Breast epithelium (tissue), 3 donors: ENCODE measurements at regions not wholly inside any gene's neighbourhood (a gene's known extent, or its start where the extent isn't known, plus 50 kb on each side); places are given as distances from the start of the nearest gene placed in this dataset.

Source experiments
- POLR2A ChIP-seq: fragments of 450-650 bp; IDR thresholded peaks from one replicate; pipeline ENCODE4 v1.6.1; 2016; ENCODE audit warnings: antibody characterized with exemption, mild to moderate bottlenecking, moderate library complexity
- POLR2AphosphoS5 ChIP-seq, 3 donors: sonication (generic); formaldehyde crosslinking; IDR thresholded peaks; one replicate each; pipeline ENCODE4 v1.6.1; 2017; ENCODE audit warnings: antibody characterized with exemption in 3 of 3
- TF ChIP-seq, protein P1 (sequence below), 3 donors: fragments of 450-650 bp; IDR thresholded peaks; one replicate each; pipeline ENCODE4 v1.5.1; 2016 to 2017; ENCODE audit warnings: antibody characterized with exemption in 3 of 3, mild to moderate bottlenecking in 3 of 3, moderate library complexity in 3 of 3

DNA sequence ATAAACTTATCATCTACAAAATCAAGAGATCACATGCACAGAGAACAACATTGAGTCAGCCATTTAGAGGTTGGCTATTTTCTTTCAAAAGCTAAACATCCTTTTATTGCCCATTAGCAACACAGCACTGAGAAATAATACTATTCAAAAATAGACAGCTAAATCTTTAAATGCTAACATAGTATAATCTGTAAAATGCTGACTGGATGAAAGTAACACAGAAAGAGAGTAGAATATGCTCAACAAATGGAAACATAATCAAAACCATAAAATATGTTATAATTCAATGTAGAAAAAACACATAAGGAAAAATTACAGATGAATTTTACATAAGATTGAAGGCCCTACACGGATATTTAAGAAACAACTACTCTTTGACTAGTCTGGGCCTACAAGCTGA is 56.5 kb upstream of the COL3A1 start:
- TF ChIP-seq, protein P1, sequence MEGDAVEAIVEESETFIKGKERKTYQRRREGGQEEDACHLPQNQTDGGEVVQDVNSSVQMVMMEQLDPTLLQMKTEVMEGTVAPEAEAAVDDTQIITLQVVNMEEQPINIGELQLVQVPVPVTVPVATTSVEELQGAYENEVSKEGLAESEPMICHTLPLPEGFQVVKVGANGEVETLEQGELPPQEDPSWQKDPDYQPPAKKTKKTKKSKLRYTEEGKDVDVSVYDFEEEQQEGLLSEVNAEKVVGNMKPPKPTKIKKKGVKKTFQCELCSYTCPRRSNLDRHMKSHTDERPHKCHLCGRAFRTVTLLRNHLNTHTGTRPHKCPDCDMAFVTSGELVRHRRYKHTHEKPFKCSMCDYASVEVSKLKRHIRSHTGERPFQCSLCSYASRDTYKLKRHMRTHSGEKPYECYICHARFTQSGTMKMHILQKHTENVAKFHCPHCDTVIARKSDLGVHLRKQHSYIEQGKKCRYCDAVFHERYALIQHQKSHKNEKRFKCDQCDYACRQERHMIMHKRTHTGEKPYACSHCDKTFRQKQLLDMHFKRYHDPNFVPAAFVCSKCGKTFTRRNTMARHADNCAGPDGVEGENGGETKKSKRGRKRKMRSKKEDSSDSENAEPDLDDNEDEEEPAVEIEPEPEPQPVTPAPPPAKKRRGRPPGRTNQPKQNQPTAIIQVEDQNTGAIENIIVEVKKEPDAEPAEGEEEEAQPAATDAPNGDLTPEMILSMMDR (IDR thresholded peaks at IDR 0.05): no peak
- TF ChIP-seq POLR2A (no peak), POLR2AphosphoS5 (IDR thresholded peaks at IDR 0.05) (no peak)
